ENCODE measurements at regions not wholly inside any gene's neighbourhood (a gene's known extent, or its start where the extent isn't known, plus 50 kb on each side); places are given as distances from the start of the nearest gene placed in this dataset.
A peak's percentile ranks its signal among the peaks of the same experiment; 100 is the strongest.

DNA sequence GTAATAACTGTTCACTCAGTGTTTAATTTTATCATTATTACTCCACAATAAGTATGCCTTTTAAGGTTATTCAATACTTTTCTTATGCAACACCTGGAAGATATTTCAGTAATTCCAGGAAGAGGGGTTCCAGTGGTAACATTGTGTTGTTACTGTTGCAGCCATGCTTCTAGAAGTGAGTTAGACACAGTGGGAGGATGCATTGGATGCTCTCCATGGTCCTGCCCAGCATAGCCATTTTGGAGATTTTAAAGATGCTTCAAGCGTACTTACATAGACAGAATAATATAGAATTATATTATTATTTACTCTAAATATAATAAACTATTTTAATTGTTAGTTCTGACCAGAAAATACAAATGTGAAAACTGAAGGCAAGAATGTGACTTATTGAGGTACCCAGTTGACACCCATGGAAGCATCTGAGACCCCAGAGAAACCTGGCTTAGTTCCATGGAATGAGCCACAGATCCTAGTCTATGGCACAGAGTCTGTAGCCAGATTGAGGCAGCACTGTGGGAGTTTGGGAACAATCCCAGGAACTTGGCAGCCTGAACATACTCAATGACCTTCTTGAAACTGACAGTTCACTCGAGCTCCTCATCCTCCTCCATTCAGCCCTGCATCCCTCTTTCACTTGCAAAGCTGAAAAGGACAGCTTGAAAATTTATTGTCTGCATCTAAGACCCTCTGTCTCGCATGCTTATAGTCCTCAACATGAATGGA is 190.1 kb upstream of the HS3ST4 start:
- no peak for ATAC-seq

DNA sequence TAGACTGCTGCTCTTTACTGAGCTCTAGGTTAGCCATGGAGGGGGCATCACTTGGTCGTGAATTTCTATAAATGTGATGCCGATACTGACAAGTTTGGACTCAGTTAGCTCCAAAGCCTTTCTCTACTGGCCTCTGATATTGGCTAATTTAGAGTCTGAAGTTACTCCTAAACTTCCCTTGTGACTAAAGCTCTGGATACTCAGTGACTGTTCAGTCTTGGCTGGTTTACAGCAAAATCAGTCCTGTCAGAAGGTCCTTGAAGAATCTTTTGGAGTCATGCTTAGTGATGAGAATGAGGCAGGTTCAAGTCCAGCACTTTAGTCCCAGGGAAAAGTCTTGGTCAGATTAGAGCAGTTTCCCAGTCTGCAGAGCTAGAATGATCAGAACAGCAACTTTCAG is 197.5 kb upstream of the HS3ST4 start:
- no peaks in the 10 kb centered on the region for H3K4me1 Mint-ChIP-seq
- no peak overlapping the region for H3K27ac Mint-ChIP-seq
- no peak overlapping the region for H3K4me2 ChIP-seq
- H3F3A ChIP-seq (replicated peaks; ENCODE audit: low read depth): no peaks in the 10 kb centered on the region
- no peak for DNase-seq (ENCODE audit: low spot score)
- no peak overlapping the region for H3K27ac ChIP-seq (ENCODE audit: low read depth)
- H3K4me3 ChIP-seq: no peak overlapping the region
- H3K4me3 Mint-ChIP-seq: no peak overlapping the region
- peaks cover 84% of the 10 kb centered on the region for H3K9me3 Mint-ChIP-seq
- peaks cover 5% of the 10 kb centered on the region; the same call in 1 of the 2 replicates for H3K4me1 ChIP-seq (ENCODE audit: insufficient read depth)
- ATAC-seq: no peak
- H2AFZ ChIP-seq: no peak overlapping the region
- H3K36me3 Mint-ChIP-seq (ENCODE audit: low read depth): peaks cover 4% of the 10 kb centered on the region; the same call in 2 of the 3 replicates
- peaks cover 2% of the 10 kb centered on the region for H3K27me3 Mint-ChIP-seq (ENCODE audit: insufficient read depth, low read depth, poor library complexity)
- no peaks in the 10 kb centered on the region for H3K36me3 ChIP-seq (ENCODE audit: insufficient read depth)
- no peaks in the 10 kb centered on the region for H3K9me2 ChIP-seq (ENCODE audit: insufficient read depth)
- TF ChIP-seq CREB1 (CRISPR knock-in tag; IDR thresholded peaks at IDR 0.05; ENCODE audit: low read depth) (no peak), JUNB (IDR thresholded peaks at IDR 0.05; ENCODE audit: unreplicated experiment) (no peak)
- TF ChIP-seq, protein P1, sequence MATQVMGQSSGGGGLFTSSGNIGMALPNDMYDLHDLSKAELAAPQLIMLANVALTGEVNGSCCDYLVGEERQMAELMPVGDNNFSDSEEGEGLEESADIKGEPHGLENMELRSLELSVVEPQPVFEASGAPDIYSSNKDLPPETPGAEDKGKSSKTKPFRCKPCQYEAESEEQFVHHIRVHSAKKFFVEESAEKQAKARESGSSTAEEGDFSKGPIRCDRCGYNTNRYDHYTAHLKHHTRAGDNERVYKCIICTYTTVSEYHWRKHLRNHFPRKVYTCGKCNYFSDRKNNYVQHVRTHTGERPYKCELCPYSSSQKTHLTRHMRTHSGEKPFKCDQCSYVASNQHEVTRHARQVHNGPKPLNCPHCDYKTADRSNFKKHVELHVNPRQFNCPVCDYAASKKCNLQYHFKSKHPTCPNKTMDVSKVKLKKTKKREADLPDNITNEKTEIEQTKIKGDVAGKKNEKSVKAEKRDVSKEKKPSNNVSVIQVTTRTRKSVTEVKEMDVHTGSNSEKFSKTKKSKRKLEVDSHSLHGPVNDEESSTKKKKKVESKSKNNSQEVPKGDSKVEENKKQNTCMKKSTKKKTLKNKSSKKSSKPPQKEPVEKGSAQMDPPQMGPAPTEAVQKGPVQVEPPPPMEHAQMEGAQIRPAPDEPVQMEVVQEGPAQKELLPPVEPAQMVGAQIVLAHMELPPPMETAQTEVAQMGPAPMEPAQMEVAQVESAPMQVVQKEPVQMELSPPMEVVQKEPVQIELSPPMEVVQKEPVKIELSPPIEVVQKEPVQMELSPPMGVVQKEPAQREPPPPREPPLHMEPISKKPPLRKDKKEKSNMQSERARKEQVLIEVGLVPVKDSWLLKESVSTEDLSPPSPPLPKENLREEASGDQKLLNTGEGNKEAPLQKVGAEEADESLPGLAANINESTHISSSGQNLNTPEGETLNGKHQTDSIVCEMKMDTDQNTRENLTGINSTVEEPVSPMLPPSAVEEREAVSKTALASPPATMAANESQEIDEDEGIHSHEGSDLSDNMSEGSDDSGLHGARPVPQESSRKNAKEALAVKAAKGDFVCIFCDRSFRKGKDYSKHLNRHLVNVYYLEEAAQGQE (IDR thresholded peaks at IDR 0.05; ENCODE audit: unreplicated experiment): no peak
- no peaks in the 10 kb centered on the region for H3K79me2 ChIP-seq (replicated peaks; ENCODE audit: insufficient read depth)
- H4K20me1 ChIP-seq (replicated peaks; ENCODE audit: insufficient read depth): no peaks in the 10 kb centered on the region
- no peaks in the 10 kb centered on the region for H3K27me3 ChIP-seq (ENCODE audit: insufficient read depth)

More for the DNA sequence above, 190.1 kb upstream of the HS3ST4 start:
- Histone ChIP-seq H3F3A (replicated peaks; ENCODE audit: low read depth) (no peaks in the 10 kb centered on the region), H3K27me3 (ENCODE audit: insufficient read depth) (no peaks in the 10 kb centered on the region), H3K27ac (ENCODE audit: low read depth) (no peak overlapping the region), H4K20me1 (replicated peaks; ENCODE audit: insufficient read depth) (no peaks in the 10 kb centered on the region), H3K4me3 (no peak overlapping the region), H3K36me3 (ENCODE audit: insufficient read depth) (peaks cover 4% of the 10 kb centered on the region; the same call in 1 of the 2 replicates), H3K9me2 (ENCODE audit: insufficient read depth) (no peaks in the 10 kb centered on the region), H3K79me2 (replicated peaks; ENCODE audit: insufficient read depth) (no peaks in the 10 kb centered on the region), H3K4me1 (ENCODE audit: insufficient read depth) (peaks cover 5% of the 10 kb centered on the region; the same call in 1 of the 2 replicates), H3K4me2 (no peak overlapping the region), H2AFZ (no peak overlapping the region)
- H3K27ac Mint-ChIP-seq: no peak overlapping the region
- H3K36me3 Mint-ChIP-seq (ENCODE audit: low read depth): no peaks in the 10 kb centered on the region; the same call in 2 of the 3 replicates
- DNase-seq (ENCODE audit: low spot score): peak; percentile 16
- H3K4me1 Mint-ChIP-seq: no peaks in the 10 kb centered on the region
- TF ChIP-seq, protein P1 (IDR thresholded peaks at IDR 0.05; ENCODE audit: unreplicated experiment): peak; percentile 71
- TF ChIP-seq CREB1 (CRISPR knock-in tag; IDR thresholded peaks at IDR 0.05; ENCODE audit: low read depth): no peak
- no peak overlapping the region for H3K4me3 Mint-ChIP-seq
- peaks cover 56% of the 10 kb centered on the region for H3K9me3 Mint-ChIP-seq
- peaks cover 2% of the 10 kb centered on the region for H3K27me3 Mint-ChIP-seq (ENCODE audit: insufficient read depth, low read depth, poor library complexity)

Measured in GM23338 (cell line).